ENCODE measurements at regions not wholly inside any gene's neighbourhood (a gene's known extent, or its start where the extent isn't known, plus 50 kb on each side); places are given as distances from the start of the nearest gene placed in this dataset.

DNA sequence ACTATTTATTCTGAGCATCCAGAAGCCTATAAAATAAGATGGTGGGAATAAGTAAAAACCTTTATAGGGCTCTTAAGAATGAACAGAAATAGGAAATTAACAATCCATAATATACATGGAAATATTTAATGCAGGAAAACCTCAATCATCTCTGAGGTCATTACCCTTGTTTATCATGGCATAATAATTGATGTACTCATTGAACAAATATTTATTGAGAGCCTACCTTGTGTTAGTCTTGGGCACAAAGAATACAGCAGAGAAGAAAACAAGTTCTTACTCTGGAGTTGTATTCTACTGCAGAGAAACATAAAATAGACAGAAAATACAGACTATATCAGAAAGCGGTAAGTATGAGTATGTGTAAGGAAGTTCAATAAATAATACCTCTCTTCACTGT lies 167.2 kb downstream of the COX18 start:
- no peak for DNase-seq
- H3K27ac ChIP-seq, result no peak overlapping the region
- in situ Hi-C loops (cut with HindIII; ENCODE audit: low pct_ligation_motif_present, low sequenced_read_pairs), result no loop called here
- no peaks in the 10 kb centered on the region for H3K27me3 ChIP-seq (replicated peaks)
- H3K36me3 ChIP-seq (replicated peaks), result no peaks in the 10 kb centered on the region
- no peak overlapping the region for H3K4me3 ChIP-seq (ENCODE audit: low read depth, low read length)
- TF ChIP-seq CTCF (IDR thresholded peaks at IDR 0.05; ENCODE audit: low read depth, low read length, missing control alignments), result no peak

GRCh38 chr4:72901553-72901952 lies 168.0 kb downstream of the COX18 start:
- no peak overlapping the region for H3K4me3 ChIP-seq (ENCODE audit: low read depth, low read length)
- H3K36me3 ChIP-seq (replicated peaks), result no peaks in the 10 kb centered on the region
- in situ Hi-C loops (cut with HindIII; ENCODE audit: low pct_ligation_motif_present, low sequenced_read_pairs), result no loop called here
- H3K27ac ChIP-seq, result no peak overlapping the region
- no peak for DNase-seq
- TF ChIP-seq CTCF (IDR thresholded peaks at IDR 0.05; ENCODE audit: low read depth, low read length, missing control alignments), result no peak
- H3K27me3 ChIP-seq (replicated peaks), result no peaks in the 10 kb centered on the region

DNA sequence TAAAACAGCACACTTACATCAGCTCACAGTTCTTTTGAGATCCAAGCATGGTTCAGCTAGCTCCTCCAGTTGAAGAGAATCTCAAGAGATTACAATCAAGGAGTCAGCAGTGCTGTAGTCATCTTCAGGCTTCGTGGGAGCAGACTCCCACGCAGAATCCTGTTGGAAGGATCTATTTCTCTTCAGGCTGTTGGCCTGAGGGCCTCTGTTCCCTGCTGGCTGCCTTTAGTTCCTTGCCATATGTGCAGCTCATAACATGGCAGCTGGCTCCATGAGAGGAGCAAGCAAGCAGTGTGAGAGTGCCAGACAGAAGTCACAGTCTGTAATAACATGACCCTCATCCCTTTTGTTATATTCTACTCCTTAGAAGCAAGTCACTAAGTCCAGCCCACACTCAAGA lies 168.6 kb downstream of the COX18 start:
- in situ Hi-C loops (cut with HindIII; ENCODE audit: low pct_ligation_motif_present, low sequenced_read_pairs), result no loop called here
- H3K36me3 ChIP-seq (replicated peaks), result no peaks in the 10 kb centered on the region
- H3K4me3 ChIP-seq (ENCODE audit: low read depth, low read length), result no peak overlapping the region
- TF ChIP-seq CTCF (IDR thresholded peaks at IDR 0.05; ENCODE audit: low read depth, low read length, missing control alignments), result no peak
- no peaks in the 10 kb centered on the region for H3K27me3 ChIP-seq (replicated peaks)
- no peak overlapping the region for H3K27ac ChIP-seq
- peak; percentile 39 for DNase-seq

GRCh38 chr4:72899621-72900020 lies 169.9 kb downstream of the COX18 start:
- TF ChIP-seq CTCF (IDR thresholded peaks at IDR 0.05; ENCODE audit: low read depth, low read length, missing control alignments), result no peak
- H3K4me3 ChIP-seq (ENCODE audit: low read depth, low read length), result no peak overlapping the region
- no peak overlapping the region for H3K27ac ChIP-seq
- no peaks in the 10 kb centered on the region for H3K27me3 ChIP-seq (replicated peaks)
- in situ Hi-C loops (cut with HindIII; ENCODE audit: low pct_ligation_motif_present, low sequenced_read_pairs), result no loop called here
- H3K36me3 ChIP-seq (replicated peaks), result no peaks in the 10 kb centered on the region
- no peak for DNase-seq

DNA sequence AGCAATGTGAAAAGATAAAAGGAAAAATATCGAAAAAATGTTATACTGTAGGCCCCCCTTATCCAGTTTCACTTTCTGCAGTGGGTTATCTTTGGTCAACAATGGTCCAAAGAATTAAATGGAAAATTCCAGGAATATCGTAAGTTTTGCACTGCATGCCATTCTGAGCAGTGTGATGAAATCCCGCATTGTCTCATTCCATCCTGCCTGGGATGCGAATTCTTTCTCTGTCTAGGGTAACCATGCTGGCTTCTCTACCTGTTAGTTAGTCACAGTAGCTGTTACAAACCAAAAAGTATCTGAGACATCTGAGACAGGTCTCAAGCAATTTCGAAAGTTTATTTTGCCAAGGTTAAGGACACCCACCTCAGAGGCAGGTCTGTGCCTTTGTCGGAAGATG lies 170.3 kb downstream of the COX18 start:
- TF ChIP-seq CTCF (IDR thresholded peaks at IDR 0.05; ENCODE audit: low read depth, low read length, missing control alignments), result no peak
- Histone ChIP-seq H3K27me3 (replicated peaks) (no peaks in the 10 kb centered on the region), H3K36me3 (replicated peaks) (no peaks in the 10 kb centered on the region), H3K27ac (no peak overlapping the region), H3K4me3 (ENCODE audit: low read depth, low read length) (no peak overlapping the region)
- in situ Hi-C loops (cut with HindIII; ENCODE audit: low pct_ligation_motif_present, low sequenced_read_pairs), result no loop called here
- DNase-seq, result no peak

DNA sequence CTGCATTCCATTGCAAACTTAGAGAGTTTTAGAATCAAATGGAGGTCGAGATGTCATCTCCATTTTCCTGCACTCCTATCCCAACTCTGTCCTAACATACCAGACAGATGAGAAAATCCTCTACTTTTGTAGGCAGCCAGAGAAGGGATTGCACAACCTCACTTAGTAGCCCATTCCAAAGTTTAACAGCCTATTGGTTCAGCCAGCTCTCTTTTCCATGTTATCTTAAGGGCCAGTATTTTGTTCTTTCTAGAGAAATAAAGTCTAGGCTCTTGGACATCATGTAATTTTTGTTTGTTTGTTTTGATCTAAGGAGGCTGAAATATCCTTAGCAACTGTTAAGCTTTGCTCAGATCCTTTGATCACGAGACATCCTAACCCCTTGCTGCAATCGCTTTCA lies 173.0 kb downstream of the COX18 start:
- H3K4me3 ChIP-seq (ENCODE audit: low read depth, low read length), result no peak overlapping the region
- no peaks in the 10 kb centered on the region for H3K27me3 ChIP-seq (replicated peaks)
- H3K36me3 ChIP-seq (replicated peaks), result no peaks in the 10 kb centered on the region
- TF ChIP-seq CTCF (IDR thresholded peaks at IDR 0.05; ENCODE audit: low read depth, low read length, missing control alignments), result no peak
- peak overlapping the region; percentile 48 for H3K27ac ChIP-seq
- peak; percentile 87 for DNase-seq
- in situ Hi-C loops (cut with HindIII; ENCODE audit: low pct_ligation_motif_present, low sequenced_read_pairs), result no loop called here
